OCI-M2 (cell line): ENCODE measurements at regions not wholly inside any gene's neighbourhood (a gene's known extent, or its start where the extent isn't known, plus 50 kb on each side); places are given as distances from the start of the nearest gene placed in this dataset.
"Not testable (repeated sequence)": the region's sequence is repeated elsewhere in the genome, so short reads cannot be mapped to it uniquely, and the experiment has no call there.

ENCODE experiments used
- DNase-seq: peaks from one replicate; lab custom pipeline; 2025; ENCODE audit not compliant: unreplicated experiment; lab: John Stamatoyannopoulos, UW

- no peak for DNase-seq
Observed at GRCh38 chr9:102941868-102942267, 53.3 kb upstream of the CYLC2 start.

GRCh38 chr9:102922526-102922925 lies 72.6 kb upstream of the CYLC2 start:
- DNase-seq: no peak

GRCh38 chr9:102911185-102911584 lies 83.9 kb upstream of the CYLC2 start:
- DNase-seq: no peak

GRCh38 chr9:102905795-102906194 lies 89.3 kb upstream of the CYLC2 start:
- DNase-seq: not testable (repeated sequence)

DNA sequence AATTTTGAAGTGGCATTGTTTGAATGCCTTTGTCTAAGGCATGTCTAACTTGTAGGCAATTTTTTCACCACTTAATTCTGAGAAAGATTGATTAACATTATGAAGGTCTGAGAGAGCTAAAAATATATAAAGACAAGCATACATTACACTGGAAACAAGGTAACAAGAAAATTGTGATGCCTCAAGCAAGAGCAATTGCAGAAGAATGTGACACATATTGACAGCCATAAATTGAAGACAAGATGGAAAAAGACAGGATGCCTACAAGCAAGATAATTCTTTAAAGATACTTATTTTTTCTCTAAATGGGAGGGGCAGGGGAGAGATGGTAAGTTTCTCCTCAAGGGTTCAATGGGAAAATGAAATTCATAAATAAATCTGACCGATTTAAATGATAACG lies 103.1 kb upstream of the CYLC2 start:
- no peak for DNase-seq

DNA sequence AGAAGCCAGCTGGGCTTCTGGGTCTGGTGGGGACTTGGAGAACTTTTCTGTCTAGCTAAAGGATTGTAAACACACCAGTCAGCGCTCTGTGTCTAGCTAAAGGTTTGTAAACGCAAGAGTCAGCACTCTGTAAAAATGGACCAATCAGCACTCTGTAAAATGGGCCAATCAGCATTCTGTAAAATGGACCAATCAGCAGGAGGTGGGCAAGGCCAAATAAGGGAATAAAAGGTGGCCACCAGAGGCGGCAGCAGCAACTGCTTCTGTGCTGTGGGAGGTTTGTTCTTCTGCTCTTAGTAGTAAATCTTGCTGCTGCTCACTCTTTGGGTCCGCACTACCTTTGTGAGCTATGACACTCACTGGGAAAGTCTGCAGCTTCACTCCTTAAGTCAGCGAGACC lies 106.4 kb upstream of the CYLC2 start:
- not testable (repeated sequence) for DNase-seq

- no peak for DNase-seq
Observed at GRCh38 chr9:102875687-102876086, 119.4 kb upstream of the CYLC2 start.

DNA sequence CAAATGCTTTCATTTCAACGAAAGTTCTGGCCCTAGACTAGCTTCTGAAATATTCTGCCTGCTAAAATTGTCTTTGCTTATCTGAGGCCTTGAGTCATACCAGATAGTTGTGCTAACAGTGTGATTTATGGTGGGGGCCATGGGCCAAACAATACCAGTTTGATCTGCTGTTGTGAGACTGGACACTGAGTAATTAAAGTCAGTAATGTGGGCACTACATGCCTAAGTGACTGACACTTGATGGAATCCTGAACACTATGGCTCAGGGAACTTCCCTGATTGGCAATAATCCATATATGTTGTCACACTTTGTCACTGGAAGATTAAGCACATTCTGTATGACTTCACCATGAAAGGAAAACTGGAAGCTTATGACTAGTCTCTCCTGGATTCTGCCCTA lies 127.6 kb upstream of the CYLC2 start:
- no peak for DNase-seq

GRCh38 chr9:102862478-102862877 lies 132.7 kb upstream of the CYLC2 start:
- no peak for DNase-seq

GRCh38 chr9:102855641-102856040 lies 139.5 kb upstream of the CYLC2 start:
- DNase-seq: no peak

DNA sequence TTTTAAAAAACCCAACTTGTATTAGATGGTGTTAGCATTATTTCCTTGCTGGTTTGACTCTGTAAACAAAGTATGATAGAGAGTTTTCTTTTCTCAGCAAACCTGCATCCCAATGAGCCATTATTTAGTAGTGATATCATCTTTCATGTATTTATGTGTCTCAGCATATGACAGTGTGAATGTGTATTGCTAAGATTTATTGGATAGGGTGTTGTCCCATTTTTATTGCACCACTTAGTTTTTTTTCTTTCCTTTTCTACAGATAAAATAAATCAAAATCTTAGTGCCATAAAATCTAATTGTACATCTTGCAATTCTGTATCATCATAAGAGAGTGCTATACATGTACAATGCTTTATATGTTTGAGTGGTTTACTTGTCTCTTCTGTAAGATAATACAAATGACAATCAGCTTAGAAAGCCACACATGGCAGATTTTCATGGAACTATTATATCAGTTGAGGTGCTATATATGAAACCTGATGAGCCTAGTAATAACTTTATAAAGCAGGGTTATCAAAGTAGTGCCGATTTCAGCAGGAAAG lies 149.2 kb upstream of the CYLC2 start:
- DNase-seq: no peak

GRCh38 chr9:102844716-102845115 lies 150.4 kb upstream of the CYLC2 start:
- no peak for DNase-seq

DNA sequence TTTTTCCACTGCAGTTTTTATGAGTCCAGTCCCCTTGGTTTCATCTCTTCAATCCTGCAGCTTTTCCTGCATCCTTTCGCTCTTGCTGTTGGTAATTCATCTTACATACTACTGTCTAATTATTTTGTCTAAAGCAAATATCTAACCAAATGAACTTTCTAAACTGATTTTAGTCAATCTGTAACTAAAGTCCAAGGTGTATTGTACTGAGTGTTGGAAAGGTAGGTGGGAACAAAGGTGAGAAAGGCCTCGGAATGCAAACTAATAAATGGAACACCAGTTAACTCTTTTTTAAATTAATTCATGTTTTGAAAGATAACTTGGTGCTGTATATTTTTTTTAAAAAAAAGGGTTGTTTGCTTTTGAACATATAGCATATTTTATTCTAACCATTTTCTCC lies 152.7 kb upstream of the CYLC2 start:
- no peak for DNase-seq

GRCh38 chr9:102841376-102841775 lies 153.8 kb upstream of the CYLC2 start:
- DNase-seq: no peak

DNA sequence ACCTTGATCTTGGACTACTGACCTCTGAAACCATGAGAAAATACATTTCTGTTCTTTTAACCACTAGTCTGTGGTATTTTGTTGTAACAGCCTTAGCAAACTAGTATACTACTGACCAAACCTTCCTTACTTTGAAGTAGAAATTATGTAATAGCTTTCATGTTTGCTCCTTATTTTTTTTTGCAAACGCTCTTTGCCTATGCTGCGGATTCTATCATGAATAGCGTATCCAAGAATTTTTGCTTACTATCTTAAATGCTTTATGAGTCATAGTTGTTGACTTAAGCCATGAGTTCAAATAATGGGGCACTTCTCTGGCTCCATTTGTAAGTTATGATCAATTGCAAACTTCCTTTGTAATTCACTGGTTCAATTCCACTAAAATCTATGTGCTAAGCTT lies 154.8 kb upstream of the CYLC2 start:
- DNase-seq: no peak

DNA sequence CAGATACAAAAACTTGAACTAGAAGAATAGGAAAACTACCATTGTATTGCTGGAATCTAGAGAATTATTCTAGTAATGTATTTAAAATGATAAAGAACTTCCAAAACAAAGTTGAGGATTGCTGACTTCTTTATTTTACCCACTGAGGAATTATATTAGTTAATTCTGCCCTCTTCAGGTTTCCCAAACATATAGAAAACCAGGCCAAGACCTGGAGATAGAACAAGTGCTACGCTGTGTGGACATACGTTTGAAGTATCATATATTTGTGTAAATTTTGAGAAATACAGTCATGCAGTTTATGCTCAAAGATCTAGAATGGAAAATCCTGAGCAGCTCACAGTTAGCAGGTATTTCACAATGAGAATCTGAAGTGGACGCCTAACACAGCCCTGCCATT lies 162.3 kb upstream of the CYLC2 start:
- no peak for DNase-seq

DNA sequence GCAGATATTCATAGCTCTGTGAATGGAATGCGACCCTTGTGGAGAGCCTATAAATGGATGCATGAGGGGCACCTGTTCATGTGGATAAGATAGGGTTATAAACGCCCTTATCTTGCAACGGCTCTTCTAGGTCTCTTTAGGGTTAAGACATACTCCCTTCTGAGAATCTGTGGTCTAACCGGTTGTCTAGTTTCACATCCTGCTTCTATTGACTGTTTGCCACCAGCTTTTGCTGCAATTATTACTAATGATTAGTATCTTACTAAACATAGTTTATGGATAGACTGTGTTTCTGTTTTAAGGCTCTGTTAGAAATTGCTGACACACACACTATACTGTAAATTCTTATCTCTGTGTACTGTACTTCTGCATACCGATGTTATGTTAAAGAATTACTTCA lies 198.9 kb upstream of the CYLC2 start:
- no peak for DNase-seq

DNA sequence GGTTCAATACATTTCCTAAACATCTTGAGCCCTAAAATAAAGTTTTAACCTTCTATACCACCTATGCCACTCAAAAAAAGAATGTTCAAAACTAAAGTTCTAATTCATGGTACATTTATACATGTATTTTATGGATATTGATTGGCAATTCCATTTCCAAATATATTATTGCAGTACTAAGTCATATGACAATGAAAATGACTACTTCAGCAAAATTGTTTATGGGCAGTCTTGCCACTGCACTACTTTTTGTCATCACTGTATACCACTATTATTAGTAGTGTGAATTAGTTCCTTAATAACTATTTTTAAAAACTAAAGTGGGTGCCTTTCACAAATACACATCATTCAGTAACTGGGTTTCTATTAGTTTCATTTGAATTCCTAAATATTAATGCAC lies 199.6 kb upstream of the CYLC2 start:
- no peak for DNase-seq

GRCh38 chr9:102779356-102779755 lies 215.8 kb upstream of the CYLC2 start:
- DNase-seq: no peak

GRCh38 chr9:102778746-102779145 lies 216.4 kb upstream of the CYLC2 start:
- DNase-seq: no peak

DNA sequence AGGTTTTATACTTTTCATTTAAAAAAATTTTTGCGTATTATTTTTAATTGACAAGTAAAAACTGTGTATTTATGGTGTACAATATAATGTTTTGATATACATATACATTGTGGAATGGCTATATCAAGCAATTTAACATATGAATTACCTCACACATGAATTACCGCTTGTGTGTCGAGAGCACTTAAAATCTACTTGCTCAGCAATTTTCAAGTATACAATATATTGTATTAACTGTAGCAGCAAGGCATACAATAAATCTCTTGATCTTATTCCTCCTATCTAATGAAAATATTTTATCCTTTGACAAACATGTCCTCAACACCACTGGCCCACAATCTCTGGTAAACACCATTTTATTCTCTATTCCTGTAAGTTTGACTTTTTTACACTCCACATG lies 224.4 kb upstream of the CYLC2 start:
- DNase-seq: no peak

DNA sequence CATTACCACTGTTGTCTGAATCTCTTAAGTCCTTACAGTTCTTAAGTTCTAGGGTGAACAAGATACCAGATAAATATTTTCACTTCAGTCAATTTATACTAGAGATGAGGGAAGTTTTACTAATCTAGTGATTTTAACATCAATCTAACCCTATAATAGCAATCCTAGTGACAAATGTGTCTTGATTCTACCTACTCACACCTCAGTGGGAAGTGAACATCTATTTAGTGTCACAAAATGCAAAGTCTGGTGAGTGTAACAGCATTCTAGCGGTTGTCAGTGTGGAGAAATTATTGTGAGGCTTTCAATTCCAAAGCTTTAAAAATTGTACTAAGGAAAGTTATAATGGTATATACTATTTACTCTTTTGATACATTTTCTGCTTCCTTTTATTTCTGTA lies 225.8 kb upstream of the CYLC2 start:
- DNase-seq: no peak

GRCh38 chr9:102768002-102768401 lies 227.1 kb upstream of the CYLC2 start:
- DNase-seq: no peak

- DNase-seq: no peak
Observed at GRCh38 chr9:102767076-102767475, 228.1 kb upstream of the CYLC2 start.
